WTC11 (cell line): ENCODE measurements at regions not wholly inside any gene's neighbourhood (a gene's known extent, or its start where the extent isn't known, plus 50 kb on each side); places are given as distances from the start of the nearest gene placed in this dataset.

ENCODE experiments used
- RELA ChIP-seq: sonication (generic); formaldehyde crosslinking; IDR thresholded peaks from 2 replicates; pipeline ENCODE4 v1.8.1; 2022; ENCODE audit warnings: missing genetic modification reagents, mild to moderate bottlenecking, borderline replicate concordance
- TF ChIP-seq, protein P1 (sequence below): sonication (generic); formaldehyde crosslinking; IDR thresholded peaks from 2 replicates; pipeline ENCODE4 v1.8.1; 2022; ENCODE audit warnings: missing genetic modification reagents, borderline replicate concordance
- TF ChIP-seq, protein P2 (sequence below): fragments of 200-600 bp; IDR thresholded peaks from 2 replicates; pipeline ENCODE4 v1.8.0; 2022; ENCODE audit warnings: antibody characterized with exemption

DNA sequence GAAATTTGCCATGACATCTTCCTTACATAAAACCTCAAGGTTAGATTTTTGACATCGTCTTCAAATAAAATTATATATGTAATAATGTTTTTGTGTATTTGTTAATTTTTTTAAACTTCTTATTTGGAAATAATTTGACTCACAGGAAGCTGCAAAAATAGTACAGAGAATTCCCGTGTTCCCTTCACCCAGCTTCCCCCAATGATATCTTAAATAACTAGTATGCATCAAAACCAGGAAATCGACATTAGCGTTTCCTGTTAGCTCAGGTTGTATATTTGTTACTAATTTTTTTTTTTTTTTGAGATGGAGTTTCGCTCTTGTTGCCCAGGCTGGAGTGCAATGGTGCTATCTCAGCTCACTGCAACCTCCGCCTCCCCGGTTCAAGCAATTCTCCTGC lies 86.3 kb upstream of the SPRY4 start:
- TF ChIP-seq, protein P1, sequence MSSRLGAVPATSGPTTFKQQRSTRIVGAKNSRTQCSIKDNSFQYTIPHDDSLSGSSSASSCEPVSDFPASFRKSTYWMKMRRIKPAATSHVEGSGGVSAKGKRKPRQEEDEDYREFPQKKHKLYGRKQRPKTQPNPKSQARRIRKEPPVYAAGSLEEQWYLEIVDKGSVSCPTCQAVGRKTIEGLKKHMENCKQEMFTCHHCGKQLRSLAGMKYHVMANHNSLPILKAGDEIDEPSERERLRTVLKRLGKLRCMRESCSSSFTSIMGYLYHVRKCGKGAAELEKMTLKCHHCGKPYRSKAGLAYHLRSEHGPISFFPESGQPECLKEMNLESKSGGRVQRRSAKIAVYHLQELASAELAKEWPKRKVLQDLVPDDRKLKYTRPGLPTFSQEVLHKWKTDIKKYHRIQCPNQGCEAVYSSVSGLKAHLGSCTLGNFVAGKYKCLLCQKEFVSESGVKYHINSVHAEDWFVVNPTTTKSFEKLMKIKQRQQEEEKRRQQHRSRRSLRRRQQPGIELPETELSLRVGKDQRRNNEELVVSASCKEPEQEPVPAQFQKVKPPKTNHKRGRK (CRISPR knock-in tag) = no peak
- TF ChIP-seq, protein P2, sequence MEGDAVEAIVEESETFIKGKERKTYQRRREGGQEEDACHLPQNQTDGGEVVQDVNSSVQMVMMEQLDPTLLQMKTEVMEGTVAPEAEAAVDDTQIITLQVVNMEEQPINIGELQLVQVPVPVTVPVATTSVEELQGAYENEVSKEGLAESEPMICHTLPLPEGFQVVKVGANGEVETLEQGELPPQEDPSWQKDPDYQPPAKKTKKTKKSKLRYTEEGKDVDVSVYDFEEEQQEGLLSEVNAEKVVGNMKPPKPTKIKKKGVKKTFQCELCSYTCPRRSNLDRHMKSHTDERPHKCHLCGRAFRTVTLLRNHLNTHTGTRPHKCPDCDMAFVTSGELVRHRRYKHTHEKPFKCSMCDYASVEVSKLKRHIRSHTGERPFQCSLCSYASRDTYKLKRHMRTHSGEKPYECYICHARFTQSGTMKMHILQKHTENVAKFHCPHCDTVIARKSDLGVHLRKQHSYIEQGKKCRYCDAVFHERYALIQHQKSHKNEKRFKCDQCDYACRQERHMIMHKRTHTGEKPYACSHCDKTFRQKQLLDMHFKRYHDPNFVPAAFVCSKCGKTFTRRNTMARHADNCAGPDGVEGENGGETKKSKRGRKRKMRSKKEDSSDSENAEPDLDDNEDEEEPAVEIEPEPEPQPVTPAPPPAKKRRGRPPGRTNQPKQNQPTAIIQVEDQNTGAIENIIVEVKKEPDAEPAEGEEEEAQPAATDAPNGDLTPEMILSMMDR = no peak
- TF ChIP-seq RELA (CRISPR knock-in tag) = no peak
